Esophagus squamous epithelium (tissue), 5 donors: ENCODE measurements at regions not wholly inside any gene's neighbourhood (a gene's known extent, or its start where the extent isn't known, plus 50 kb on each side); places are given as distances from the start of the nearest gene placed in this dataset.

Experiments used
- DNase-seq: peaks from one replicate; lab custom pipeline; 2025; lab: John Stamatoyannopoulos, UW
- H3K27ac ChIP-seq, 4 donors: fragments of 200-600 bp; sonication (generic); one replicate each; pipeline ENCODE4 v1.5.1; 2016 to 2019; ENCODE audit warnings: mild to moderate bottlenecking in 1 of 4
- H3K27me3 ChIP-seq, 4 donors: fragments of 200-600 bp; sonication (generic); 1 replicate in 3 of 4; 2 replicates in 1 of 4; pipeline versions ENCODE4 v1.5.1 to v1.6.0; 2017 to 2021; ENCODE audit warnings: antibody characterized with exemption in 1 of 4
- H3K36me3 ChIP-seq, 3 donors: fragments of 200-600 bp; sonication (generic); one replicate each; pipeline ENCODE4 v1.5.1; 2016 to 2019
- H3K4me1 ChIP-seq, 3 donors: fragments of 200-600 bp; sonication (generic); one replicate each; pipeline ENCODE4 v1.5.1; 2017 to 2019
- H3K4me3 ChIP-seq, 4 donors: fragments of 200-600 bp; sonication (generic); 1 replicate in 3 of 4; 2 replicates in 1 of 4; pipeline ENCODE4 v1.5.1; 2016 to 2019; ENCODE audit warnings: mild to moderate bottlenecking in 2 of 4, moderate library complexity in 1 of 4
- H3K9me3 ChIP-seq, 3 donors: fragments of 200-600 bp; sonication (generic); one replicate each; pipeline ENCODE4 v1.5.1; 2016 to 2019
- POLR2A ChIP-seq, 4 donors: fragments of 450-650 bp; IDR thresholded peaks; one replicate each; pipeline ENCODE4 v1.6.1; 2017; ENCODE audit warnings: antibody characterized with exemption in 4 of 4, mild to moderate bottlenecking in 4 of 4, moderate library complexity in 3 of 4
- WGBS, 2 donors: methylation state at CpG; one replicate each; pipeline ENCODE4 v1.1.5; 2018; 5-methylcytosine and 5-hydroxymethylcytosine counted together
- intact Hi-C: fragments of 100-400 bp; cut with DNase I; formaldehyde crosslinking; loops from one replicate; pipeline ENCODE4 v1.15.0; 2022
- TF ChIP-seq, protein P1 (sequence below), 6 experiments: fragments of 450-650 bp in 4 of 6; fragments of 200-600 bp in 2 of 6; sonication (generic) in 2 of 6; IDR thresholded peaks; one replicate each; pipeline ENCODE4 v1.5.1; 2016 to 2019; ENCODE audit warnings: antibody characterized with exemption in 6 of 6, mild to moderate bottlenecking in 4 of 6, moderate library complexity in 4 of 6
- donor health status: DM: yes; HTN: yes; CAD: no.

- Histone ChIP-seq H3K4me3 (no peak overlapping the region), H3K36me3 (no peaks in the 10 kb centered on the region), H3K9me3 (peaks cover 0 to 8% (median 0%) of the 10 kb centered on the region in 3 donors), H3K27ac (no peak overlapping the region), H3K4me1 (no peaks in the 10 kb centered on the region), H3K27me3 (no peaks in the 10 kb centered on the region)
- DNase-seq, result no peak
- intact Hi-C loops, result no loop called here
- 90 to 92% methylated on average over 11 of the region's 11 CpGs for WGBS, 2 donors
- TF ChIP-seq, protein P1, sequence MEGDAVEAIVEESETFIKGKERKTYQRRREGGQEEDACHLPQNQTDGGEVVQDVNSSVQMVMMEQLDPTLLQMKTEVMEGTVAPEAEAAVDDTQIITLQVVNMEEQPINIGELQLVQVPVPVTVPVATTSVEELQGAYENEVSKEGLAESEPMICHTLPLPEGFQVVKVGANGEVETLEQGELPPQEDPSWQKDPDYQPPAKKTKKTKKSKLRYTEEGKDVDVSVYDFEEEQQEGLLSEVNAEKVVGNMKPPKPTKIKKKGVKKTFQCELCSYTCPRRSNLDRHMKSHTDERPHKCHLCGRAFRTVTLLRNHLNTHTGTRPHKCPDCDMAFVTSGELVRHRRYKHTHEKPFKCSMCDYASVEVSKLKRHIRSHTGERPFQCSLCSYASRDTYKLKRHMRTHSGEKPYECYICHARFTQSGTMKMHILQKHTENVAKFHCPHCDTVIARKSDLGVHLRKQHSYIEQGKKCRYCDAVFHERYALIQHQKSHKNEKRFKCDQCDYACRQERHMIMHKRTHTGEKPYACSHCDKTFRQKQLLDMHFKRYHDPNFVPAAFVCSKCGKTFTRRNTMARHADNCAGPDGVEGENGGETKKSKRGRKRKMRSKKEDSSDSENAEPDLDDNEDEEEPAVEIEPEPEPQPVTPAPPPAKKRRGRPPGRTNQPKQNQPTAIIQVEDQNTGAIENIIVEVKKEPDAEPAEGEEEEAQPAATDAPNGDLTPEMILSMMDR (IDR thresholded peaks at IDR 0.05), result no peak
- TF ChIP-seq POLR2A (IDR thresholded peaks at IDR 0.05), result no peak
Measured at GRCh38 chr4:180861651-180862050, 1381.6 kb upstream of the TENM3 start.

GRCh38 chr4:180866933-180867643 is 1376.1 kb upstream of the TENM3 start:
- H3K27ac ChIP-seq, result no peak overlapping the region
- no peaks in the 10 kb centered on the region for H3K27me3 ChIP-seq
- peaks cover 0 to 12% (median 0%) of the 10 kb centered on the region in 3 donors for H3K9me3 ChIP-seq
- no peak for TF ChIP-seq POLR2A (IDR thresholded peaks at IDR 0.05)
- TF ChIP-seq, protein P1 (IDR thresholded peaks at IDR 0.05), result no peak
- no peak overlapping the region for H3K4me3 ChIP-seq
- no peaks in the 10 kb centered on the region for H3K36me3 ChIP-seq
- intact Hi-C loops, result no loop called here
- no peaks in the 10 kb centered on the region for H3K4me1 ChIP-seq
- 86 to 92% methylated on average over 7 to 11 of the region's 16 CpGs for WGBS, 2 donors
- DNase-seq, result no peak

GRCh38 chr4:180870623-180871022 is 1372.6 kb upstream of the TENM3 start:
- 29 to 35% methylated on average over 2 of the region's 2 CpGs for WGBS, 2 donors
- Histone ChIP-seq H3K9me3 (peaks cover 0 to 18% (median 0%) of the 10 kb centered on the region in 3 donors), H3K4me3 (no peak overlapping the region), H3K4me1 (no peaks in the 10 kb centered on the region), H3K27me3 (no peaks in the 10 kb centered on the region), H3K27ac (no peak overlapping the region), H3K36me3 (no peaks in the 10 kb centered on the region)
- intact Hi-C loops, result no loop called here
- TF ChIP-seq, protein P1 (IDR thresholded peaks at IDR 0.05), result no peak
- TF ChIP-seq POLR2A (IDR thresholded peaks at IDR 0.05), result no peak
- DNase-seq, result no peak

GRCh38 chr4:180898305-180898704 is 1344.9 kb upstream of the TENM3 start:
- H3K4me3 ChIP-seq, result no peak overlapping the region
- no peaks in the 10 kb centered on the region for H3K9me3 ChIP-seq
- TF ChIP-seq, protein P1 (IDR thresholded peaks at IDR 0.05), result no peak
- no peak for TF ChIP-seq POLR2A (IDR thresholded peaks at IDR 0.05)
- H3K36me3 ChIP-seq, result no peaks in the 10 kb centered on the region
- WGBS, 2 donors, result 0% methylated on average over 1 of the region's 1 CpG
- intact Hi-C loops, result no loop called here
- DNase-seq, result no peak
- no peaks in the 10 kb centered on the region for H3K27me3 ChIP-seq
- no peaks in the 10 kb centered on the region for H3K4me1 ChIP-seq
- no peak overlapping the region for H3K27ac ChIP-seq

- DNase-seq, result no peak
Measured at GRCh38 chr4:180900781-180901180, 1342.4 kb upstream of the TENM3 start.

More at GRCh38 chr4:180900781-180901180, 1342.4 kb upstream of the TENM3 start:
- Histone ChIP-seq H3K27me3 (no peaks in the 10 kb centered on the region), H3K27ac (no peak overlapping the region), H3K4me1 (no peaks in the 10 kb centered on the region), H3K4me3 (no peak overlapping the region), H3K9me3 (no peaks in the 10 kb centered on the region), H3K36me3 (no peaks in the 10 kb centered on the region)
- WGBS, 2 donors, result 37 to 64% methylated on average over 3 to 4 of the region's 4 CpGs
- intact Hi-C loops, result no loop called here
- no peak for TF ChIP-seq POLR2A (IDR thresholded peaks at IDR 0.05)
